Upper lobe of left lung (tissue), 6 donors: ENCODE measurements at regions not wholly inside any gene's neighbourhood (a gene's known extent, or its start where the extent isn't known, plus 50 kb on each side); places are given as distances from the start of the nearest gene placed in this dataset.

ENCODE experiments used
- ATAC-seq, 2 donors: fragments of 200-7000 bp; cut with Tn5 transposase; one replicate each; pipeline ENCODE4 v1.9.1; 2022; ENCODE audit warnings: mild to moderate bottlenecking in 2 of 2, moderate library complexity in 2 of 2; ENCODE audit not compliant: low FRiP score in 2 of 2
- DNase-seq, 2 donors: peaks; one replicate each; pipeline ENCODE4 v3.0.0-alpha.2; 2019 to 2020
- H3K27ac ChIP-seq, 4 donors: fragments of 200-600 bp; sonication (generic); one replicate each; pipeline ENCODE4 v1.5.1; 2016 to 2019
- H3K27me3 ChIP-seq, 4 donors: fragments of 200-600 bp; sonication (generic); one replicate each; pipeline ENCODE4 v1.5.1; 2017 to 2019
- H3K36me3 ChIP-seq, 4 donors: fragments of 200-600 bp; sonication (generic); one replicate each; pipeline ENCODE4 v1.5.1; 2016 to 2019
- H3K4me1 ChIP-seq, 4 donors: fragments of 200-600 bp; sonication (generic); one replicate each; pipeline ENCODE4 v1.5.1; 2018 to 2019
- H3K4me3 ChIP-seq, 4 donors: fragments of 200-600 bp; sonication (generic); one replicate each; pipeline ENCODE4 v1.5.1; 2017 to 2019; ENCODE audit warnings: mild to moderate bottlenecking in 2 of 4, moderate library complexity in 1 of 4
- H3K9me3 ChIP-seq, 4 donors: fragments of 200-600 bp; sonication (generic); one replicate each; pipeline ENCODE4 v1.5.1; 2018 to 2019
- EP300 ChIP-seq, 4 donors: sonication (generic); formaldehyde crosslinking; IDR thresholded peaks; one replicate each; pipeline ENCODE4 v1.5.1; 2017; ENCODE audit warnings: antibody characterized with exemption in 4 of 4, control low read depth in 2 of 4
- POLR2A ChIP-seq, 4 donors: fragments of 450-650 bp; IDR thresholded peaks; one replicate each; pipeline ENCODE4 v1.5.1; 2016 to 2017; ENCODE audit warnings: antibody characterized with exemption in 4 of 4, mild to moderate bottlenecking in 2 of 4
- POLR2AphosphoS5 ChIP-seq, 2 donors: sonication (generic); formaldehyde crosslinking; IDR thresholded peaks; one replicate each; pipeline ENCODE4 v1.5.1; 2017; ENCODE audit warnings: antibody characterized with exemption in 2 of 2
- WGBS, 2 donors: methylation state at CpG; one replicate each; pipeline ENCODE4 v1.1.5; 2017 to 2018; 5-methylcytosine and 5-hydroxymethylcytosine counted together
- TF ChIP-seq, protein P1 (sequence below), 6 experiments: fragments of 450-650 bp in 4 of 6; fragments of 200-600 bp in 2 of 6; sonication (generic) in 2 of 6; IDR thresholded peaks; one replicate each; pipeline ENCODE4 v1.5.1; 2016 to 2019; ENCODE audit warnings: antibody characterized with exemption in 6 of 6
- donor health status: DM: no; HTN: no; CAD: no; lungs with moderate emphysema.
- donor health status: DM: no; HTN: yes; CAD: no; lungs with severe emphysema.

DNA sequence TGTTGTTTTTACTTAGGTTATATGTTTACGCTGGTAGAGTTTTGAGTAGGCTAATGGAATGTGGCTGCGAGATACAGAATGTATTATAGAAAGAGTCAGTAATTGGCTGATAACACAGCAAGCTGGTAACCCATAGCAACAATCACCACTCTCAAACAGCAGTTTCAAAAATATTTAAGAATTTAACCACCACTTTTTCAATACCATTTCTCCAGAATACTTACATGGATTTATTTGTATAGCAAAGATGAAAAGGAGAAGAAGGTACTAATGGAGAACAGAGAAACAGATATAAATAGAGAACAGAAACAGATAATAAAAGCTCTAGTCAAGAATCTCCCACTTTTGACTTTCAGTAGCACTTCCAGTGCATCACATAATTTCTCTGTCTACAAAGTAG is 188.3 kb upstream of the SLC39A10 start:
- no peak for ATAC-seq
- Histone ChIP-seq H3K36me3 (no peaks in the 10 kb centered on the region), H3K9me3 (no peaks in the 10 kb centered on the region), H3K27me3 (no peaks in the 10 kb centered on the region), H3K4me1 (no peaks in the 10 kb centered on the region), H3K27ac (no peak overlapping the region), H3K4me3 (no peak overlapping the region)
- no peak for DNase-seq
- TF ChIP-seq EP300 (IDR thresholded peaks at IDR 0.05): no peak
- TF ChIP-seq POLR2AphosphoS5 (IDR thresholded peaks at IDR 0.05): no peak
- 71 to 88% methylated on average over 2 of the region's 2 CpGs for WGBS, 2 donors

DNA sequence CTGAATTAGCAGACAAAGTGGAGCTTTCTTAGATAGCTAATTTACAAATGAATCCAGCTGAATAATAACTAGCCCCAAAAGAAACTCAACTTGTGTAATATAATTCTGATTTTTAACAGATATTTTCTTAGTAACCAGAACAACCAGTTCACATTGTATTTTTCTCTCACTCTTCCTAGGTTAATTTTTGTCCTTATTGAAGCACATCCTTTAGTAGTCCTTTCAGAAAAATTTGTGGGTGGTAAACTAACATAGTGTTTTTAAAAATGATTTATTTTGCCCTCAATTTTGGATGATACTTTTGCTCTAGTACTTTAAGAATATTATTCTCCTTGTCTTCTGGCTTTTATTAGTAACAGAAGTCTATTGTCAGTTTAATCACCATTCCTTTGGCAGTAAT is 190.6 kb upstream of the SLC39A10 start:
- Histone ChIP-seq H3K4me1 (no peaks in the 10 kb centered on the region), H3K4me3 (no peak overlapping the region), H3K27ac (no peak overlapping the region), H3K27me3 (no peaks in the 10 kb centered on the region), H3K36me3 (no peaks in the 10 kb centered on the region), H3K9me3 (no peaks in the 10 kb centered on the region)
- ATAC-seq: no peak
- DNase-seq: no peak
- TF ChIP-seq POLR2AphosphoS5 (IDR thresholded peaks at IDR 0.05) (no peak), POLR2A (IDR thresholded peaks at IDR 0.05) (no peak), EP300 (IDR thresholded peaks at IDR 0.05) (no peak)
- TF ChIP-seq, protein P1, sequence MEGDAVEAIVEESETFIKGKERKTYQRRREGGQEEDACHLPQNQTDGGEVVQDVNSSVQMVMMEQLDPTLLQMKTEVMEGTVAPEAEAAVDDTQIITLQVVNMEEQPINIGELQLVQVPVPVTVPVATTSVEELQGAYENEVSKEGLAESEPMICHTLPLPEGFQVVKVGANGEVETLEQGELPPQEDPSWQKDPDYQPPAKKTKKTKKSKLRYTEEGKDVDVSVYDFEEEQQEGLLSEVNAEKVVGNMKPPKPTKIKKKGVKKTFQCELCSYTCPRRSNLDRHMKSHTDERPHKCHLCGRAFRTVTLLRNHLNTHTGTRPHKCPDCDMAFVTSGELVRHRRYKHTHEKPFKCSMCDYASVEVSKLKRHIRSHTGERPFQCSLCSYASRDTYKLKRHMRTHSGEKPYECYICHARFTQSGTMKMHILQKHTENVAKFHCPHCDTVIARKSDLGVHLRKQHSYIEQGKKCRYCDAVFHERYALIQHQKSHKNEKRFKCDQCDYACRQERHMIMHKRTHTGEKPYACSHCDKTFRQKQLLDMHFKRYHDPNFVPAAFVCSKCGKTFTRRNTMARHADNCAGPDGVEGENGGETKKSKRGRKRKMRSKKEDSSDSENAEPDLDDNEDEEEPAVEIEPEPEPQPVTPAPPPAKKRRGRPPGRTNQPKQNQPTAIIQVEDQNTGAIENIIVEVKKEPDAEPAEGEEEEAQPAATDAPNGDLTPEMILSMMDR (IDR thresholded peaks at IDR 0.05): no peak

DNA sequence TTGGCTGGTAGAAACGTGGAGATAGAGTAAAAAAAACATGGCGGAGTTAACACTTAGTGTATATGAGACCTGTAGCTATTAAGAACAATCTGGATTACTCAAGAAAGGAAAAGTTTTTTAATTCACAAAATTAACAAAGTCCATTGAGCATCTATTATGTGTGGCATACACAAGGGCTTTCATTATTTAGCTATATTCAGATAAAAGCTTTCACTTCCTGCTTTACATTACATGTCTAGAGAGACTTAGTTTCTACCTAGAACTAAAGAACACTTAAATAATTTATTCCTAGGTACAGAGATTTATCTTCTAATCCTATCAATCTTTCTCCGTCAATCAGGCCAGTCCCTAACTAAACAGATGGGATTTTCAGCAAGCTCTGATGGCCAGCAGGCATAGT is 196.0 kb upstream of the SLC39A10 start:
- DNase-seq (no peak), ATAC-seq (no peak)
- no peak overlapping the region for H3K4me3 ChIP-seq
- TF ChIP-seq POLR2A (IDR thresholded peaks at IDR 0.05): no peak
- no peak for TF ChIP-seq POLR2AphosphoS5 (IDR thresholded peaks at IDR 0.05)
- TF ChIP-seq, protein P1 (IDR thresholded peaks at IDR 0.05): no peak
- no peak for TF ChIP-seq EP300 (IDR thresholded peaks at IDR 0.05)
- H3K27me3 ChIP-seq: no peaks in the 10 kb centered on the region
- H3K27ac ChIP-seq: no peak overlapping the region
- WGBS, 2 donors: 60 to 62% methylated on average over 3 of the region's 3 CpGs
- no peaks in the 10 kb centered on the region for H3K36me3 ChIP-seq
- H3K9me3 ChIP-seq: no peaks in the 10 kb centered on the region
- no peaks in the 10 kb centered on the region for H3K4me1 ChIP-seq

DNA sequence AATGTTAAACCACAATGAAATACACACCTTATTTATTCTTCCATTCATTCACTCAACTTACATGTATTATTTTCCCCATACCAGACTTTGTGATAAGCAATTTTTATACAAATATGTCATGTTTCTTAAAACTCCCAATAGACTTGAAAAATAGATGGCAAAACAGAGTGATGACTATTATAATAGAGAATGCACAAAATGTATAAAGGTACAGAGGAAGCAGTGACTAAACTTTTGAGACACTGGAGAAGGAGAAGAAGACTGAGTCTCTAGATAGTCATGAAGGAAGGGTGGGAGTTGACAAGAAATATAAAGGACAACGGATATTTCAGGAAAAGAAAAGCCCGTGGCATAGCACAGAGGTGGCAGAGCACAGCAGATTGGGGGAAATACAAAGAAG is 198.1 kb upstream of the SLC39A10 start:
- TF ChIP-seq EP300 (IDR thresholded peaks at IDR 0.05): no peak
- no peak for TF ChIP-seq POLR2AphosphoS5 (IDR thresholded peaks at IDR 0.05)
- TF ChIP-seq POLR2A (IDR thresholded peaks at IDR 0.05): no peak
- TF ChIP-seq, protein P1 (IDR thresholded peaks at IDR 0.05): no peak
- no peak for ATAC-seq
- no peak overlapping the region for H3K27ac ChIP-seq
- WGBS, 2 donors: 84 to 85% methylated on average over 2 of the region's 2 CpGs
- H3K4me1 ChIP-seq: no peaks in the 10 kb centered on the region
- no peaks in the 10 kb centered on the region for H3K9me3 ChIP-seq
- no peak overlapping the region for H3K4me3 ChIP-seq
- no peaks in the 10 kb centered on the region for H3K36me3 ChIP-seq
- no peaks in the 10 kb centered on the region for H3K27me3 ChIP-seq
- DNase-seq: no peak

DNA sequence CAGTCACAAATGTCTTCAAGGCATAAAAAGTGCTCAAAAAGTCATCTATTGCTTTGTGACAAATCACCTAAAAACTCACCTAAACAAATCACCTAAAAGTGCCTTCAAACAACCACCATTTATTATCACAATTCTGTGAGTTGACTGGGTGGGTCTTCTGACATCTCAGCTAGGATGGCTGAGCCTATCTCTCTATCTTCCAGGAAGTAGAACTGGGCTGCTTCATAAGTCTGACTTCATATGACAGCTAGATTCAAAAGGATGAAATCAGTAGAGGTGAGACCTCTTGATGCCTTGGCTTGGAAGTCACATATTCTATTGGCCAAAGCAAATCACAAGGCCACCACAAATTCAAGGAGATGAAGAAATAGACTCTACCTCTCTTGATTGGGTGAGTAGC is 199.2 kb upstream of the SLC39A10 start:
- Histone ChIP-seq H3K4me1 (no peaks in the 10 kb centered on the region), H3K36me3 (no peaks in the 10 kb centered on the region), H3K4me3 (no peak overlapping the region), H3K27ac (no peak overlapping the region), H3K9me3 (no peaks in the 10 kb centered on the region), H3K27me3 (no peaks in the 10 kb centered on the region)
- no peak for ATAC-seq
- DNase-seq: no peak
- TF ChIP-seq, protein P1 (IDR thresholded peaks at IDR 0.05): no peak
- no peak for TF ChIP-seq EP300 (IDR thresholded peaks at IDR 0.05)
- no peak for TF ChIP-seq POLR2A (IDR thresholded peaks at IDR 0.05)
- TF ChIP-seq POLR2AphosphoS5 (IDR thresholded peaks at IDR 0.05): no peak
